MM.1S (cell line): ENCODE measurements at regions not wholly inside any gene's neighbourhood (a gene's known extent, or its start where the extent isn't known, plus 50 kb on each side); places are given as distances from the start of the nearest gene placed in this dataset.

Experiments used
- DNase-seq: peaks from one replicate; pipeline ENCODE4 v3.0.0-alpha.2; 2015
- H2AFZ ChIP-seq: fragments of 300-600 bp; sonication (generic); 2 replicates; pipeline ENCODE4 v1.6.0; 2016; ENCODE audit warnings: antibody characterized with exemption, low read length
- H3F3A ChIP-seq: fragments of 300-600 bp; sonication (generic); 2 replicates; pipeline ENCODE4 v1.6.1; 2016; ENCODE audit warnings: mild to moderate bottlenecking, antibody characterized with exemption, low read length, moderate library complexity, mixed read lengths; ENCODE audit not compliant: insufficient read depth
- H3K27ac ChIP-seq: fragments of 300-600 bp; sonication (generic); 2 replicates; pipeline ENCODE4 v1.5.1; 2016; ENCODE audit warnings: mild to moderate bottlenecking, low read length
- H3K27me3 ChIP-seq: fragments of 300-600 bp; sonication (generic); replicated peaks from 2 replicates; pipeline ENCODE4 v1.6.0; 2016; ENCODE audit warnings: low read length; ENCODE audit not compliant: insufficient read depth
- H3K36me3 ChIP-seq: fragments of 300-600 bp; sonication (generic); replicated peaks from 2 replicates; pipeline ENCODE4 v1.6.1; 2016; ENCODE audit warnings: mild to moderate bottlenecking, low read length, mixed read lengths; ENCODE audit not compliant: insufficient read depth
- H3K4me1 ChIP-seq: fragments of 300-600 bp; sonication (generic); 2 replicates; pipeline ENCODE4 v1.6.1; 2016; ENCODE audit warnings: low read length, mixed read lengths
- H3K4me2 ChIP-seq: fragments of 300-600 bp; sonication (generic); 2 replicates; pipeline ENCODE4 v1.6.0; 2016; ENCODE audit warnings: low read depth, low read length
- H3K4me3 ChIP-seq: fragments of 300-600 bp; sonication (generic); 2 replicates; pipeline ENCODE4 v1.5.1; 2016; ENCODE audit warnings: low read length, mixed read lengths
- H3K79me2 ChIP-seq: fragments of 300-600 bp; sonication (generic); 2 replicates; pipeline ENCODE4 v1.6.1; 2016; ENCODE audit warnings: mixed run types, low read length, mixed read lengths
- H3K9ac ChIP-seq: fragments of 300-600 bp; sonication (generic); 2 replicates; pipeline ENCODE4 v1.6.1; 2016; ENCODE audit warnings: low read length, mixed read lengths
- H3K9me2 ChIP-seq: fragments of 300-600 bp; sonication (generic); replicated peaks from 2 replicates; pipeline ENCODE4 v1.6.1; 2016; ENCODE audit warnings: mild to moderate bottlenecking, low read length, mixed read lengths; ENCODE audit not compliant: insufficient read depth
- H3K9me3 ChIP-seq: fragments of 300-600 bp; sonication (generic); replicated peaks from 2 replicates; pipeline ENCODE4 v1.6.1; 2016; ENCODE audit warnings: mild to moderate bottlenecking, low read length, mixed read lengths; ENCODE audit not compliant: insufficient read depth
- H4K20me1 ChIP-seq: fragments of 300-600 bp; sonication (generic); 2 replicates; pipeline ENCODE4 v1.6.1; 2016; ENCODE audit warnings: mild to moderate bottlenecking, low read length, moderate library complexity, mixed read lengths; ENCODE audit not compliant: insufficient read depth
- EZH2 ChIP-seq: fragments of 300-600 bp; sonication (generic); optimal IDR thresholded peaks from 2 replicates; pipeline ENCODE3; 2017; ENCODE audit warnings: low read depth, mild to moderate bottlenecking, antibody characterized with exemption, low read length, mixed read lengths
- EZH2phosphoT487 ChIP-seq: fragments of 300-600 bp; sonication (generic); IDR thresholded peaks from 2 replicates; pipeline ENCODE4 v1.6.1; 2018; ENCODE audit warnings: antibody characterized with exemption, low read length
- TF ChIP-seq, protein P1 (sequence below): fragments of 300-600 bp; sonication (generic); IDR thresholded peaks from 2 replicates; pipeline ENCODE4 v1.5.1; 2016; ENCODE audit warnings: antibody characterized with exemption, low read length, mixed read lengths

DNA sequence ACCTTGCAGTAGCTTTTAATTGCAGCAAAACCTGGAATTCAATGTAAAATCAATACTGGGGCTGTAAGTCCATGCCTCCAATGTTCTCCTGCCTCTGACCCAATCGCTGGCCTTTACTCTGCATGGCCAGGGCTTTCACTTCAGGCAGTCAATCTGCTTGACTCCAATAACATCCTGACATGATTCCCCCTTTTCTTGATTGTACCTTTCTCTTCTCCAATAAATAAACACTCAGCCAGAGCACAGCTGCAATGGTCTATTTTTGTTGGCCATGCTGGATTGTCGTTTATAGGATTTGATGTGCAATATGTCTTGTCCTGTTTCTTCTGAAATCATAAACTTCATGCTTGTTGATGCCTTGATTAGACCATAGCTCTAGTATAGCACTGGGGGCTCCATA, 97.8 kb upstream of the COL1A2 start:
- Histone ChIP-seq H3K4me1 (no peaks in the 10 kb centered on the region), H2AFZ (no peak overlapping the region), H3F3A (no peaks in the 10 kb centered on the region), H3K9ac (no peak overlapping the region), H4K20me1 (no peaks in the 10 kb centered on the region), H3K9me2 (no peaks in the 10 kb centered on the region), H3K79me2 (no peaks in the 10 kb centered on the region), H3K27ac (no peak overlapping the region), H3K36me3 (no peaks in the 10 kb centered on the region), H3K27me3 (no peaks in the 10 kb centered on the region), H3K9me3 (no peaks in the 10 kb centered on the region), H3K4me2 (no peak overlapping the region), H3K4me3 (no peak overlapping the region)
- DNase-seq: no peak
- TF ChIP-seq EZH2 (no peak), EZH2phosphoT487 (no peak)
- TF ChIP-seq, protein P1, sequence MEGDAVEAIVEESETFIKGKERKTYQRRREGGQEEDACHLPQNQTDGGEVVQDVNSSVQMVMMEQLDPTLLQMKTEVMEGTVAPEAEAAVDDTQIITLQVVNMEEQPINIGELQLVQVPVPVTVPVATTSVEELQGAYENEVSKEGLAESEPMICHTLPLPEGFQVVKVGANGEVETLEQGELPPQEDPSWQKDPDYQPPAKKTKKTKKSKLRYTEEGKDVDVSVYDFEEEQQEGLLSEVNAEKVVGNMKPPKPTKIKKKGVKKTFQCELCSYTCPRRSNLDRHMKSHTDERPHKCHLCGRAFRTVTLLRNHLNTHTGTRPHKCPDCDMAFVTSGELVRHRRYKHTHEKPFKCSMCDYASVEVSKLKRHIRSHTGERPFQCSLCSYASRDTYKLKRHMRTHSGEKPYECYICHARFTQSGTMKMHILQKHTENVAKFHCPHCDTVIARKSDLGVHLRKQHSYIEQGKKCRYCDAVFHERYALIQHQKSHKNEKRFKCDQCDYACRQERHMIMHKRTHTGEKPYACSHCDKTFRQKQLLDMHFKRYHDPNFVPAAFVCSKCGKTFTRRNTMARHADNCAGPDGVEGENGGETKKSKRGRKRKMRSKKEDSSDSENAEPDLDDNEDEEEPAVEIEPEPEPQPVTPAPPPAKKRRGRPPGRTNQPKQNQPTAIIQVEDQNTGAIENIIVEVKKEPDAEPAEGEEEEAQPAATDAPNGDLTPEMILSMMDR: no peak

DNA sequence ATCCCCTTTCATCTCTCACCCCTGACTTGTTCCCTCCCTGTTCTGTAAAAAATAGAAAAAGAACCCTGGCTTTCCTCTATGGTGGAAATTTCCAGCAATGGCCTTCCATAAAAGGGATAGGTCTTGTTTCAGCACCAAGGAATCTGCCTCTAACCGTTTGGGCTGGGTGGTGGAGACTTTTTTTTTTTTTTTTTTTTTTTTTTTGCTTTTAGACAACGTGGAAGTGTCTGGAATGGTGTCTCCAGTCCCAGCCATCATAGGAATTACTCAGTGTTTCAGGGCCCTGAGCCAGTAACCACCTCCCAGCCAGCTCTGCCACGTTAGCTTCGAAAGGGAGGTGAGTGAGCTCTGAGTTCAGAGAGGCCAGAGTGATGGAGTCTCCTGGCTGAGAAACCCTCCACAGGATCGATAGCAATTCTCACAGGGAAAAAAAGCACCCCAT, 97.3 kb upstream of the COL1A2 start:
- Histone ChIP-seq H3K4me3 (no peak overlapping the region), H2AFZ (no peak overlapping the region), H3F3A (no peaks in the 10 kb centered on the region), H4K20me1 (no peaks in the 10 kb centered on the region), H3K36me3 (no peaks in the 10 kb centered on the region), H3K27me3 (no peaks in the 10 kb centered on the region), H3K9me3 (no peaks in the 10 kb centered on the region), H3K9ac (no peak overlapping the region), H3K79me2 (no peaks in the 10 kb centered on the region), H3K4me1 (no peaks in the 10 kb centered on the region), H3K27ac (no peak overlapping the region), H3K4me2 (no peak overlapping the region), H3K9me2 (no peaks in the 10 kb centered on the region)
- TF ChIP-seq EZH2phosphoT487 (no peak), EZH2 (no peak)
- TF ChIP-seq, protein P1: no peak
- DNase-seq: no peak

DNA sequence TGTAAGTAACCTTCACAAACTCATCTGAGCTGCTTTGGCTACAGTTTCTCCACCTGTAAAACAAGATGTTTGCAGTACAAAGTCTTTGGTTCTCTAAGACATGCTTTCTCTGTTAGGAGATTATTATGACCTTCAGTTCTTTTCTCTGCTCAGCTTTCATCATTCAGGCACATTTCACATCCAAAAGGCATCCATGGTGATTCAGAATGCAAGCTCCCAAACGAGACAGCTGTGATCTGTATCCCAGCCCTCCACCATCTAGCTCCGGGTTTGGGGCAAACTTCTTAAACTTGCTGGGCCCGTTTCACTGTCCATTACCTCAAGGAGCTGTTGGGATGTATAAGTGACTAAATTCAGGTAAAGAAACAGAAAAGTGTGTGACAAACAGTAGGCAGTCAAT, 95.8 kb upstream of the COL1A2 start:
- no peaks in the 10 kb centered on the region for H3K27me3 ChIP-seq
- no peak overlapping the region for H3K9ac ChIP-seq
- H4K20me1 ChIP-seq: no peaks in the 10 kb centered on the region
- H3K4me1 ChIP-seq: no peaks in the 10 kb centered on the region
- no peak for TF ChIP-seq EZH2phosphoT487
- TF ChIP-seq EZH2: no peak
- TF ChIP-seq, protein P1: no peak
- H2AFZ ChIP-seq: no peak overlapping the region
- no peak for DNase-seq
- no peaks in the 10 kb centered on the region for H3K9me2 ChIP-seq
- H3K27ac ChIP-seq: no peak overlapping the region
- H3K79me2 ChIP-seq: no peaks in the 10 kb centered on the region
- no peak overlapping the region for H3K4me3 ChIP-seq
- H3K36me3 ChIP-seq: no peaks in the 10 kb centered on the region
- no peak overlapping the region for H3K4me2 ChIP-seq
- no peaks in the 10 kb centered on the region for H3F3A ChIP-seq
- H3K9me3 ChIP-seq: no peaks in the 10 kb centered on the region
